ENCODE measurements at regions not wholly inside any gene's neighbourhood (a gene's known extent, or its start where the extent isn't known, plus 50 kb on each side); places are given as distances from the start of the nearest gene placed in this dataset.
"Not testable (repeated sequence)": the region's sequence is repeated elsewhere in the genome, so short reads cannot be mapped to it uniquely, and the experiment has no call there.

DNA sequence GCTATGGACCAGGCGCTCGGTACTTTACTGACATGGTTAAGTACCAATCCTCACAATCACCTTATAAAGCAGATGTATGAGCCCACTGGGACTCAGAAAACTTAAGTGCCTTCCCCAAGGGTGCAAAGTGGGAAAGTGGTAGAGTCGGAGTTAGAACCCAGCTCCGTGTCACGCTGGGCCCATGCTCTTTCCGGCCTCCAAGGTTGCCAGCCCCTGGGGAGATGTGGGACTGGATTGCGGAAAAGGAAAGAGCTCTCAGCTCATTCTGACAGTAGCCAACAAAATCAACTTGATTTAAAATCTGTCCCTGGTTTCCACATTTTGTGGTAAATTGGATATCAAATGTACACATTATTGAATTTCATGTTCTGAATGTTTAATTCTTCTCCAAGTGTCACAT is 403.8 kb downstream of the DCDC2C start:
- TF ChIP-seq, protein P1, sequence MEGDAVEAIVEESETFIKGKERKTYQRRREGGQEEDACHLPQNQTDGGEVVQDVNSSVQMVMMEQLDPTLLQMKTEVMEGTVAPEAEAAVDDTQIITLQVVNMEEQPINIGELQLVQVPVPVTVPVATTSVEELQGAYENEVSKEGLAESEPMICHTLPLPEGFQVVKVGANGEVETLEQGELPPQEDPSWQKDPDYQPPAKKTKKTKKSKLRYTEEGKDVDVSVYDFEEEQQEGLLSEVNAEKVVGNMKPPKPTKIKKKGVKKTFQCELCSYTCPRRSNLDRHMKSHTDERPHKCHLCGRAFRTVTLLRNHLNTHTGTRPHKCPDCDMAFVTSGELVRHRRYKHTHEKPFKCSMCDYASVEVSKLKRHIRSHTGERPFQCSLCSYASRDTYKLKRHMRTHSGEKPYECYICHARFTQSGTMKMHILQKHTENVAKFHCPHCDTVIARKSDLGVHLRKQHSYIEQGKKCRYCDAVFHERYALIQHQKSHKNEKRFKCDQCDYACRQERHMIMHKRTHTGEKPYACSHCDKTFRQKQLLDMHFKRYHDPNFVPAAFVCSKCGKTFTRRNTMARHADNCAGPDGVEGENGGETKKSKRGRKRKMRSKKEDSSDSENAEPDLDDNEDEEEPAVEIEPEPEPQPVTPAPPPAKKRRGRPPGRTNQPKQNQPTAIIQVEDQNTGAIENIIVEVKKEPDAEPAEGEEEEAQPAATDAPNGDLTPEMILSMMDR (conservative IDR thresholded peaks at IDR 0.05; ENCODE audit: low read depth, low read length): no peak

DNA sequence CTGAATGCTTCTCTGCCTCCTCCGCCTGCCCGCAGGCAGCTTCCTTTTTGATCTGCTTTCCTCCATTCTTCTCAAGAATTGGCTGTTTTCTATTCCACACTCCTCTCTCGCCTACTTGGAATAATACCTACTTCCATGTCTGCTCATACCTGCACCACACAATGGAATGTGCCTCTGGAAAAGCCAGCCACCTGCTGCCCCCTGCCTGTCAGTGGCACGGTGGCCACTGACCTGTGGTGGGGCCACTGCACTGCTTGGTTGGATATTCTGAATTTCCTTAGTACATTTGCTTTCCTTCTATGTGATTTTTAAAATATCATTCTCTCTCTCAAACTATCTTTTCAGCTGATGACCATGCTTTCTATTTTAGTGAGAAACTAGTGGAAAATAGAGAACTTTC is 406.9 kb downstream of the DCDC2C start:
- no peak overlapping the region for H3K4me3 ChIP-seq (ENCODE audit: low read depth, low read length)
- no peak for DNase-seq (ENCODE audit: low read depth)
- TF ChIP-seq, protein P1 (conservative IDR thresholded peaks at IDR 0.05; ENCODE audit: low read depth, low read length): no peak

More for the DNA sequence above, 403.8 kb downstream of the DCDC2C start:
- DNase-seq (ENCODE audit: low read depth): no peak
- H3K4me3 ChIP-seq (ENCODE audit: low read depth, low read length): no peak overlapping the region

DNA sequence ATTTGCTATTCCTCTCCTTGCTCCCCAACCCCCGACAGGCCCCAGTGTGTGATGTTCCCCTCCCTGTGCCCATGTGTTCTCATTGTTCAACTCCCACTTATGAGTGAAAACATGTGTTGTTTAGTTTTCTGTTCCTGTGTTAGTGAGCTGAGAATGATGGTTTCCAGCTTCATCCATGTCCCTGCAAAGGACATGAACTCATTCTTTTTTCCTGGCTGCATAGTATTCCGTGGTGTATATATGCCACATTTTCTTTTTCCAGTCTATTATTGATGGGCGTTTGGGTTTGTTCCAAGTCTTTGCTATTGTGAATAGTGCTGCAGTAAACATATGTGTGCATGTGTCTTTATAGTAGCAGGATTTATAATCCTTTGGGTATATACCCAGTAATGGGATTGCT is 412.1 kb downstream of the DCDC2C start:
- DNase-seq (ENCODE audit: low read depth); H3K4me3 ChIP-seq (ENCODE audit: low read depth, low read length): not testable (repeated sequence)

DNA sequence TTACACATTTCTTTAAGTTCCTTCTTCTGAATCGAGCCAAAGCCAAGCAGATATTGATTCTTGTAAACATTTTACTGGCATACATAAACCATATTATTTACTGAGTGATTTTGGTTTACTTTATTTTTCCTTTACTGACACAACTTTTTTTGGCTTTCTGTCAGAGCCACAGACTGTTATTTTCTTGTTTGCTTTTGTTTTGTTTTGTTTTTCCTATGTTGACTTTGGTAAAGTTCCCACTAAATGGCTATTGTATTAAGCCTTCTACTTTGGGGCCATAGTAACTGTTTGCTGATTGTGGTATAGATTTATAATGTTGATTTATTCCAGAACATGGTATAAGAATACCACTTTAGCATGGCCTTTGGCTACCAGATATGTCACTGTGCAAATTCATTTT is 419.4 kb downstream of the DCDC2C start:
- DNase-seq (ENCODE audit: low read depth): no peak
- TF ChIP-seq, protein P1 (conservative IDR thresholded peaks at IDR 0.05; ENCODE audit: low read depth, low read length): no peak
- H3K4me3 ChIP-seq (ENCODE audit: low read depth, low read length): no peak overlapping the region

DNA sequence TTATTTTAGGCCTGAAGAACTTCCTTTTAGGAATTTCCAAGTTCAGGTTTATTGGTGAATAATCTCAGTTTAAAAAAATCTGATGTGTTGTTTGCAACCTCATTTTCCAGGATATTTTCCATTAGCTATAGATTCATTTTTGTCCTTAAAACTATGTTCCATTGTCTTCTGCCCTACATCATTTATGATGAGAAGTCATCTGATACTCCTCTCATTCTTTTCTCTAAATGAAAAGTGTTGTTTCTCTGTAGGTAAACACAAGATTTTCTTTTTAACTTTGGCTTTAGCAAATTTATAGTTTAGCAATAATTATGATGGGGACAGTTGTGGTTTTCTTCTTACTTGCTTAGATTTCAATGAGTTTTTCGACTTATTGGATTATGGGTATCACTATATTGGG is 427.3 kb downstream of the DCDC2C start:
- no peak overlapping the region for H3K4me3 ChIP-seq (ENCODE audit: low read depth, low read length)
- TF ChIP-seq, protein P1 (conservative IDR thresholded peaks at IDR 0.05; ENCODE audit: low read depth, low read length): no peak
- DNase-seq (ENCODE audit: low read depth): no peak

DNA sequence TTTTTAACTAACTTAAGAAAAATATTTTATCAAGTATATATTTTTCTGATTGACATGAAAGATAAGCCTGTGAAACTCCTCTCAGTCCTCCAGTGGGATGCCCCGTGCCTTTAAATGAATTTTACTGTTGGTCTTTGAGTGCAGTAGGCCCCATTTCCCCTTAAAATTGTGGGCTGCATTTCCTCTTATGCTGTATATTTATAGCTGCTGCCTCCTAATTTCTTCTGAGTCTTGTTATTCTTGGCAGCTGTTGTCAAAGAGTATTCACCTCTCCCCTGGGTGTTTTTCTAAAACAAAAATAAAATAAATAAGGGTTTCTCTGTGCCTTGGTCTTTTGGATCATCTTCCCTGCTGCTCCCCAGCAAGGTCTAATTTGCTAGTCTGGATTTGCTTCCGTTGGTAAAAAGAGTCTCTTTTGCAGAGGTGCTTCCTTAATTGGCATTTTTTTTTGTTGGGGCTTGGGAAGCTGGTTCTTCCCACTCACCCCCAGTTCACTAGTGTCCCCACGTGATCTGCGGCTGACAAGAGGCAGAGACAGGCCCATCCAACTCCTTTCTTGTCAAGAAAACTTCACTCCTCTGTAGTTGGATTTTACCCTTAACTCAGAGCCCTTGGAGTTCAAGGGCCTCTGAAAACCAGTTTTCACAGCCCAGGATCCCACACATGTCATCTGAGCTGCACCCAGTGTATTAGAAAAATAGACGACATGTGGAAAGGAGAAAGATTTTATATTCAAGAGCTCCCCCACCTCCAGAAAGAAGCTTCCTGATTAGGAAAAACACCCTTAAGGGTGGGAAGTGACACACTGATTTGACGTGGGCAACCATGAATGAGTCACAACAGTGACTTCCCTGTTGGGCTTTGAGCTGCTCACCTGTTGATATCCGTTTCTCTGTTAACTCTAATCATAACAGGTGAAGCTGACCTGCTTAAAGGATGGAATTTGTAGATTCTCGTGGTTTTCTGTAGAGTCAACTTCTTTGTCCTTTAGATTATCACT is 431.5 kb downstream of the DCDC2C start:
- TF ChIP-seq, protein P1 (conservative IDR thresholded peaks at IDR 0.05; ENCODE audit: low read depth, low read length): no peak
- no peak overlapping the region for H3K4me3 ChIP-seq (ENCODE audit: low read depth, low read length)
- DNase-seq (ENCODE audit: low read depth): no peak

DNA sequence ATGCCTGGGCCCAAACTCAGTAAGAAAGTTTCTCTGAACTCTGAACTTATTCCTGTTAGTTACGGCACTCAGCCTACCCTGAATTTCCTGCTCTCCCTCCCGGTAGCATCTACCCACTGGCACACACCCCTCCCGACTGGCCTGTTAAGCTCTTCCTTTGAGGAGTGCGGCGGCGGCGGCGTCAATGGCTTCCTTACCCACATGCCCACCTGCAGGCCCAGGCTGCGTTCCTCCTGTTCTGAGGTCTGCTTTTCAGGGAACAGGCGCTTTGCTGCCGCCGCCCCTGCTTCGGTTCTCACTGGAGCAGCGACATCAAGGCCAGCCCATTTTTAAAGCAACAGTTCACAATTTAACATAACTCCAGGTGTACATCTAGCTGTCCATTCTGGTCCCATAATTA is 432.4 kb downstream of the DCDC2C start:
- H3K4me3 ChIP-seq (ENCODE audit: low read depth, low read length): no peak overlapping the region
- TF ChIP-seq, protein P1 (conservative IDR thresholded peaks at IDR 0.05; ENCODE audit: low read depth, low read length): no peak
- DNase-seq (ENCODE audit: low read depth): no peak

All from choroid plexus epithelial cell (primary cell).